ENCODE measurements at regions not wholly inside any gene's neighbourhood (a gene's known extent, or its start where the extent isn't known, plus 50 kb on each side); places are given as distances from the start of the nearest gene placed in this dataset.
A peak's percentile ranks its signal among the peaks of the same experiment; 100 is the strongest.
"Not testable (repeated sequence)": the region's sequence is repeated elsewhere in the genome, so short reads cannot be mapped to it uniquely, and the experiment has no call there.

DNA sequence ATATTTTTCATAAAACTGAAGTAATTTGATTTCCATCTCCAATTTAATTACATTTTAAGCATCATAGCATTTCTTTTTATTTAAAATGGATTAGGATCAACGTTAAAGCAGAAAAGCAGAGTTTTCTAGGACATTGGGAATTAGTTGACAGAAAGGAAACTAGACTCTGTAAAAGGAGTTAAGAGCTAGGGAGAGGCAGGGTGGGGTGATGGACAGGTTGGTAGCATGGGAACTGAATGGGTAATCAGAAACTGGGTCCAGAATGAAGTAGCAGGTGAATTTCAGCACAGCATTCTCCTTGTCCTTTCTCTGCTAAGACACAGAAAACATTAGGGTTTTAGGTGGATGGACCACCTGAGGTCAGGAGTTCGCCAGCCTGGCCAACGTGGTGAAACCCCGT lies 97.6 kb downstream of the ANAPC4 start:
- no peak for DNase-seq

DNA sequence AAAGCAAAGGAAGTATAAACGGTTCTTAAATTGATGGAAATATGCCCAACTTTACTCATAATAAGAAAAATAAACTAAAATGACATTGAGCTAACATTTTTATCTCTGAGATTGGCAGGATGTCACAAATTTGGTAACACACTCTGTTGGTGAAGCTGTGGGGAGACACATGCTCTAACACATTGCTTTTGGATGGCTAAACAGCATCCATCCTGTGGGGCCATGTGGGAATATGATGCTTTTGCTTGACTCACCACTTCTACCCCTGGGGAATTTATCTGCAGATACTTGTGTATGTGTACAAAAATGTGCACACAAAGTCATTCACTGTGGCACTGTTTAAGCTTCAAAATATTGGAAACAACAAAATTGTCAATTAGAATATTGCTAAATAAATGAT lies 100.2 kb downstream of the ANAPC4 start:
- DNase-seq: no peak

DNA sequence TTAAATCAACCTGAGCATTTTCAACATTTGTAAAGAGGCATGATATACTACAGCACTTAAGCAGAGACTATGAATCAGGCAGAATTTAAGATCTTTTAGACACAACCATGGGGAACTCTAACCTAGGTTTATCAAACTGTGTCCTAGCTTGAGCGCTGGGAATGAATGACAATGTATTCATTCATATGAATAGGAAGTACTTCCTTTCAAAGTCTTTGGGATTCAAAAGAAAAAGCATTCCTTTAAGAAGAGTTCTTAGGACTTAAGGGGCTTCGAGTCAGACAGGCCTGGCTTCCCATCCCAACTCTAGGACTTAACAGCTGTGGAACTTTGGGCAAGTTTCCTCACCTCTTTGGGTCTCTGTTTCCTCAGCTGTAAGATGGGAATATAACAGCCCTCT lies 104.6 kb downstream of the ANAPC4 start:
- no peak for DNase-seq

DNA sequence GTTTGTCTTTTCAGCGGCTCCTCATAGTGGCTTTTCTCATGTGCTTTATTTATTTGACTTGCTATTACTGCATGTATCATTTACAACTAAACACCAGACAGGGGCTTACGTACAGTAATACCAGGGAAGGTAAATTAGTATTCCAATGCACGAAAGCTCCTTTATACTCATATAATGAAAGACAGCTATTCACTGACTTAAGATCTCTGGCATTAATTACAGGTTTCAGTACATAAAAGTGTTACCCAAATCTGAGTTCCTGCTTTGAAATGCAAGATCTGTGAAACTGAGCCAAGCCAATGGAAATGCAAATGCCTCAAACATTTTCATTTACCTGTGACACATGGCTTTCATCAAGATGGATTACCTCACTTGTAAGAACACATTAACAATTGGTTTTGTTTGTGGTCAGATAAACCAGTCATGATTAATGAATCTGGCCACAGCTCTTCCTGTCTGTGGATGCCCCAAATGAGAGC lies 107.2 kb downstream of the ANAPC4 start:
- peak; percentile 74 for DNase-seq

DNA sequence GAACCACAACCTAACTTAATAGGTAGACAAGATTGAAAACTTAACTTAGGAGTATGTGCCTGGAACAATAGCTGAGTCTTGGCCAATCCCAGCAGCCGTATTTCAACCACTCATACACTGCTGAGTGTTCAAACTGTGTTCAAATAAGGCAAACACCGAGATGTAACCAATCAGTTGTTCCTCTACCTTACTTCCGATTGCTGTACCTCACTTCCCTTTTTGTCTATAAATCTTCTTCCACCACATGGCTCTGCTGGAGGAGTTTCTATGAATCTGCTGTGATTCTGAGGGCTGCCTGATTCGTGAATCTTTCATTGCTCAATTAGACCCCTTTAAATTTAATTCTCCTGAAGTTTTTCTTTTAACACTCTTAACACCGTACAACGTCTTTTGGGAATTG lies 108.0 kb downstream of the ANAPC4 start:
- DNase-seq: no peak

DNA sequence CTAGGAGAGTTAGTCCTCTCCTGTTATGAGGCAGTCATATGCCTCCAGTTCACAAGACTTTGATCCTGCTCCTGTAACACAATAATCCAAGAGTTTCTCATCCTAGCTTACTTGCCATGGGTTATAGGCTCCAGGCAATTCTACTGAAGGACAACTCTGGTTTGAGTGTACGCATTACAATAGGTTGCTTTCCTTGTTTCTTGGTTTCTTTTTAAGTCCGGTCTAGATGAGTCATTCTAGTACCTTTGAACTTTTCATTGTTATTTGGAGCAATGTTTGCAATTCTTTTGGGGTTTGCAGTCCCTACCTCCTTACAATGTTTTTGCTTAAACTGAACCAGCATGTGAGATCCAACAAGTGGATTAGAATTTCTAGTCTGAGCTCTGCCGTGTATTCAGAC lies 109.1 kb downstream of the ANAPC4 start:
- DNase-seq: no peak

DNA sequence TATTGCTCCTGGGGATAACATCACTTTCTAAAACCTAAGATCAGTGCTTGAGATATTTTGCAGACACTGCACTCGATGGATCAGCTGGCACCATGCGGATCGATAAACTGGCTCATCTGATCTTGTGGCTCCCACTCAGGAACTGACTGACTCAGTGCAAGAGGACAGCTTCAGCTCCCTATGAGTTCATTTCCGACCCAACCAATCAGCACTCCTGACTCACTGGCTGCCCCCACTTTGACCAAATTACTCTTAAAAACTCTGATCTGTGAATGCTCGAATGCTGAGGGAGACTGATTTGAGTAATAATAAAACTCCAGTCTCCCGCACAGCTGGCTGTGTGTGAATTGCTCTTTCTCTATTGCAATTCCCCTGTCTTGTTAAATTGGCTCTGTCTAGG lies 110.1 kb downstream of the ANAPC4 start:
- no peak for DNase-seq

DNA sequence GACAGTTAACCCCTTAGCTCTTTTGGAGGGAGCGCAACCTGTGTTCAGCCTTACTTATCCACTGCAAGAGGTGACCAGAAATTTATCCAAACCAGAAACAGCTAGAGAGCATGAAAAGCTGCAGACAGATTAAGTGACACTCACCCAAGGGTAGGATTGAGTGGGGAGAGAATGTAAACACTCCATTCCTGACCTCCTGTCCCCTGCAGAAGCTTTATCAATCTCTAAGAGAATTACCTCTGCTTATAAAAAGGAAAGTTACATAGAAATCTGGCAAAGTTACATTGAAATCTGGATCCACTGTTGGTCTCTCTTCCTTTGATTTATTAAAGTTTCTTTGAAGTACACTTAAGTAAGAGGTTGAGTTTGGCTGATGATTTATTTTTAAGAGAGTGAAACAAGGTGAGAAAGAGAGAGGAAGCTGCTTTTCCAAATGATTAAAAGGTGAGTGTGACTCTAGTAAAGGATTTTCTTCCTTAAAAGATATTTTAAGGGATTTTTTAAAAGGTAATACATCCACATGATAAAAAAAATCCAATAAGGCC lies 112.3 kb downstream of the ANAPC4 start:
- DNase-seq: no peak

DNA sequence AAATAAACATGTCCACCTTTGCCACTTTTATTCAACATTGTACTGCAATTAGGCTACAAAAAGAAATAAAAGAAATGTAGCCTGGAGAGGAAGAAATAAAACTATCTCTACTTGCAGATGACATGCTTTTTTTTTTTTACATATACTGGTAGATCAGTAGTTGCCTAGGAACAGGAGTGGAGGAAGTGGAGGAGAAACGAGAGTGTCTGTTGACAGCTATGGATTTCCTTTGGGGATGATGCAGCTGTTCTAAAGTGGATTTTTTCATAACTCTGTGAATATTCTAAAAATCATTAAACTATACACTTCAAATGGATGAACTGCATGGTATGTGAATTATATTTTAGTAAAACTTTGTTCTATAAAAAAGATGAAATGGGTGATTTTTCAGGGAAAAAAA lies 116.4 kb downstream of the ANAPC4 start:
- no peak for DNase-seq

DNA sequence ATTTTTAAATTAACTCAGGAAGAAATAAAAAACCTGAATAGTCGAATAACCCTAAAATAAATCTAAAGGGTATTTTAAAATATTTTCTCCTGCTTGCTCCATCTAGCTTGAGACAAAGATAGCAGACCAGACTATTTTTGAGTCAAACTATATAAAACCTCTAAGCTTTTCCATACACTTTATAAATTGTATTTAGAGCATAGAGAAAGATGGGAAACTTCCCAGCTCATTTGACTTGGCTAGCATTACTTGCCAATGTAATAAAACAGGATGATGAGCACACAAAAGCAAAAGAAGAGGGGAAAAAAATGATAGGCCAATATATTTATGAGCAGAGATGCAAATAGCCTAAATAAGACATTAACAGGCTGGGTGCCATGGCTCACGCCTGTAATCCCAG lies 117.1 kb downstream of the ANAPC4 start:
- DNase-seq: no peak

DNA sequence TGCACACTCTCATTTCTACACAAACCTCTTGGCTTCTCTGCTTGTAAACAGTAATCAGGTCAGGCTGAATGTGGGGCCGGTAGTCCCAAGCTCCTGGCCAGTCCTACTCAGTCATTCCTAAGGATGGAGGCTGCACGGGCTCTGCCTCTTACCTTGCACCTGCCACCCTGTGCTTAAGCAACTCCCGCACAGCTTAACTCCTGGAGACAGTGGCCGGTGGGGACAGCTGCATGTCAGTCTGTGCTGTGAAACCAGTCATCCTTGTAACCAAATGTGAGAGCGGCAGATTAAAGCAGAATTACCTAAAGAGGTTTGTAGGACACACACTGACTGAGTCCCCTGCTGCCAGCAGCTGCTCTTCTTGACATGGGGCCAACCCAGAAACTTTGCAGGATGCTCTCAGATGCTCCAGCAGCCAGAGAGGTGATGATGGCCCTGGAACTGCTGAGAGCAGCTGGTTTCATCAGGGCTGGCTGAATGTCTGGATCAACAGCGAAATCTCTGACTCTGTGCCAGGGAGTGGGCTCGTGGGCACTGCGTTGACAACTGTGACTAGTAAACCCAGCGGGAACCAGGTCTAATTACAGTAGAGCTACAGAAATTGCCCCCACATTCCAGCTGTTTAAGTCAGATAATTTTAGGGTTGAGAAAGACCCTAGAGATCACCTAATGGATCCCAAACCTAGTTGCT lies 123.7 kb downstream of the ANAPC4 start:
- no peak for DNase-seq

DNA sequence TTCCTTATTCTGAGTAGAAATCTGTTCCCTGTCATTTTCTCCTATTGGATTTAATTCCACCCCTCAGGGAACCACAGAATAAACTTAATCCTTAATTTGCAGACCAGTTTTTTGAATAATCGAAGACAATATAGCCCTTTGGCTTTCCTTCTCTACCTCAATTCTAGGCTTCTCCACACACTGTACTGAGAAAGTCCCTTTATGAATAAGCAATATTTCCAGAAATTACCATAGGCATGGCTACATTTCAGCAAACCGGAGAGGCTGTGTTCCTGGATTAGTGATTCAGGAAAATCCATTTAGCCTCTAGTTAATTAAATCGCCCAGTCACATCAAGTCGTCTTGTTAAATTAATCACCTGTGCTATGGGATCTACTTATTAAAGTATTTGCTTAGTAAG lies 125.1 kb downstream of the ANAPC4 start:
- DNase-seq: no peak

DNA sequence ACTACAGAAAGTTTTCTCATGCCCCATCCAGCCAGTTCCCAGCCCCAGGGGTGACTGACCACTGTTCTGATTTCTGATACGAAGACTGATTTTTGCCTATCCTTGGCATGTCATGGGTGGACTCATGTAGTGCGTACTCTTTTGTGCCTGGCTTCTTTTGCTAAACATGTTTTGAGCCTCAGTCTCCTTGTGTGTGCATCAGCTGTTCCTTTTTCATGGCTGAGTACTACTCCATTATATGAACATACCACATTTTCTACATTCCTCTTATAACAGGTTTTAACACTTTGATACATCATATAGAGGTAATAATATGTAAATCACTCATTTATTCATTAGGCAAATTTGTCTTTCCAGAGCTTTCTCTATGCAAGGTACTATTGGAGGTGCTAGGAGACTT lies 126.7 kb downstream of the ANAPC4 start:
- DNase-seq: no peak

DNA sequence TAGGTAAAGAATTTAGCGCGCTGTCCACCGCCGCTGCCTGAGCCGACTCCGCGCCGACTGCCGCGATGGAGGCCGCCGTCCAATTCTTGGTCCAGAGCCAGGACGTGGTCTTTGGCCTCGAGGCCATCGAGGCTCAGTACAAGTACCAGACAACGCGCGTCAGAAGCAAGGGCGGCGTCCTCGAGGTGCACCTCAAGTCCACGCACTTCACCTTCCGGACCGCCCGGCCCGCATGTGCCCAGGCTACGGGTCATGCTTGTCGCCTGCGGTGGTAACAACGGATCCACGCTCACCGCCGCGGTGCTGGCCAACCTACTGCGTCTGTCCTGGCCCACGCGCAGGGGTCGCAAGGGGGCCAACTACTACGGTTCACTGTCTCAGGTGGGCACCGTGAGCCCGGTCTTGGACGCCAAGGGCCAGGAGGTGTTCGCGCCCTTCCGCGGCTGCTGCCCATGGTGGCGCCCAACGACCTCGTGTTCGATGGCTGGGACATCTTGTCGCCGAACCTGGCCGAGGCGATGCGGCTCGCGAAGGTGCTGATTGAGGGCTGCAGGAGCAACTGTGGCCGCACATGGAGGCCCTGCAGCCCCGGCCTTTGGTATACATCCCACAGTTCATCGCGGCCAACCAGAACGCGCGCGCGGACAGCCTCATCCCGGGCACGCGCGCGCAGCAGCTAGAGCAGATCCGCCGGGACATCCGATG lies 128.0 kb downstream of the ANAPC4 start:
- DNase-seq: no peak

DNA sequence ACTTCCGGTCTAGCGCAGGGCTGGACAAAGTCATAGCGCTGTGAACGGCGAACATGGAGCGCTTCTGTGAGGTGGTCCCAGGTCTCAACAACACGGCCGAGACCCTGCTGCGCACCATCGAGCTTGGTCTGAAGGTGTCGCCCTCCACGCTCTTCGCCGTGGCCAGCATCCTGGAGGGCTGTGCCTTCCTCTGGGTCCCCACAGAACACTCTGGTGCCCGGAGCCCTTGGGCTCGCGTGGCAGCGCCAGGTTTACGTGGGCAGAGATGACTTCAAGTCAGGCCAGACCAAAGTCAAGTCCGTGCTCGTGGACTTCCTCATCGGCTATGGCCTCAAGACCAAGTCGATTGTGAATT lies 128.6 kb downstream of the ANAPC4 start:
- DNase-seq: no peak

DNA sequence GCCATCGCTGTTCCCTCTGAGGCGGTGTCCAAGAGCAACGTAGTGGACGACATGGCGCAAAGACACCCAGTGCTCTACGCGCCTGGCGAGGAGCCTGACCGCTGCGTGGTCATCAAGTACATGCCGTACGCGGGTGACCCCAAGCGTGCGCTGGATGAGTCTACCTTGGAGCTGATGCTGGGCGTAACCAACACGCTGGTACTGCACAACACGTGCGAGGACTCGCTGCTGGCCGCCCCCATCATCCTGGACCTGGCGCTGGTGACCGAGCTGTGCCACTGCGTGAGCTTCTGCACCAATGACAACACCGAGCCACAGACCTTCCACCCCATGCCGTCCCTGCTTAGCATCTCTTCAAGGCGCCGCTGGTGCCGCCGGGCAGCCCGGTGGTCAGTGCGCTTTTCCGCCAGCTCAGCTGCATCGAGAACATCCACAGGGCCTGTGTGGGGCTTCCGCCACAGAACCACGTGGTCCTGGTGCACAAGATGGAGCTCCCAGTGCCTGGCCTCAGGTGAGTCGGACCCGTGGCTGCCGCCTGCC lies 129.0 kb downstream of the ANAPC4 start:
- DNase-seq: no peak

DNA sequence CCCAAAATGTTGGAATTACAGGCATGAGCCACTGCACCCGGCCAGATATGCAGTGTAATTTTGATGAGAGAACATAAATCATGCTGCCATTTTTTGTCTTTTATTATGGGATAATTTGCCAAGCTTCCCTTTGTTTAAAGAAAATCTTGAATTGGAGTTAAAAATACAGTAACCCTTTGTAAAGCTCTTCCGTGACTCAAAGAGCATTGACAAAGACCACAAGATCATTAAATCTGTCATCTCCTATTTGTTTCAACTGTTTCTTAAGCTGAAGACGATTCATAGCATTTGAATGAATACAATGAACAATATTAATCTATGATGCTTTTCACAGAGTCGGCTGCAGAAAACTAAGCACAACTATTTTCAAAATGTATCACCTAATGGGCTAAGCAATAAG lies 132.6 kb downstream of the ANAPC4 start:
- no peak for DNase-seq

DNA sequence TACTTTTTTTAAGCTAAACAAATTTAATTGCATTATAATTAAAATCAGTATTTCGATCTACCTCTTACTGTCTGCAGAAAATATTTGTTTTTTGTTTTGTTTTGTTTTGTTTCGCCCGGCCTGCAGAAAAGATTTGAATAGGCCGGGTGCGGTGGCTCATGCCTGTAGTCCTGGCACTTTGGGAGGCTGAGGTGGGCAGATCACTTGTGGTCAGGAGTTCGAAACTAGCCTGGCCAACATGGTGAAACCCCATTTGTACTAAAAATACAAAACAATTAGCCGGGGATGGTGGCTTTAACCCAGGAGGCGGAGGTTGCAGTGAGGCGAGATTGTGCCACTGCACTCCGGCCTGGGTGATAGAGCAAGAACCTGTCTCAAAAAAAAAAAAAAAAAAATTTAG lies 134.8 kb downstream of the ANAPC4 start:
- DNase-seq: not testable (repeated sequence)

DNA sequence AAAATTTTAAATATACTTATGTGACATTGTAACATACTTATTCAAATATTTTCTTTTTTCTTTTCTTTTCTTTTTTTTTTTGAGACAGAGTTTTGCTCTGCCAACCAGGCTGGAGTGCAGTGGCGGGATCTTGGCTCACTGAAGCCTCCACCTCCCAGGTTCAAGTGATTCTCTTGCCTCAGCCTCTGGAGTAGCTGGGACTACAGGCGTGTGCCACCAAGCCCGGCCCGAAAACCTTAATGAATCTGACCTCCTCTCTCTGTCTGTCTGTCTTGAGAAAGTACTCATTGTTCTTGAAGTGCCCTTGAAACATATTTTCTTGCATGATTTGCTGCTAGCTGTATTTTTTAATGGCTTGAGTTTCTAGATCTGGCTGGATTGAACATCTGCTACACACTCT lies 136.8 kb downstream of the ANAPC4 start:
- DNase-seq: no peak

DNA sequence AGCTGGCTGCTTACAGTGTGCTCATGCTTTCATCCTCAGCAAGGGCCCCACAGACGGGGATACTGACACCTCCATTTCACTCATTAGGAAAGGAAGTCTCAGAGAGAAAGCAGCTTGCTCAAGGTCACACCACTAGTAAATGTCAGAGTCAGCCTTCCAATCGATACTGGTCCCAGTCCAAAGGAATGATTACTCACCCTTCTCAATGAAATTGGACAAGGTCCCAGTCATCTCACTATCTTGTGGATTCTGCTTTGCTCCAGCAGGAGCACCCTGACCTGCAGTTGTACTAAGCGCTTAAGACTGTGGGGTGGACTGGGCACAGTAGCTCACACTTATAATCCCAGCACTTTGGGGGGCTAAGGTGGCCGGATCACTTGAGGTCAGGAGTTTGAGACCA lies 132.2 kb upstream of the SLC34A2 start:
- DNase-seq: no peak

DNA sequence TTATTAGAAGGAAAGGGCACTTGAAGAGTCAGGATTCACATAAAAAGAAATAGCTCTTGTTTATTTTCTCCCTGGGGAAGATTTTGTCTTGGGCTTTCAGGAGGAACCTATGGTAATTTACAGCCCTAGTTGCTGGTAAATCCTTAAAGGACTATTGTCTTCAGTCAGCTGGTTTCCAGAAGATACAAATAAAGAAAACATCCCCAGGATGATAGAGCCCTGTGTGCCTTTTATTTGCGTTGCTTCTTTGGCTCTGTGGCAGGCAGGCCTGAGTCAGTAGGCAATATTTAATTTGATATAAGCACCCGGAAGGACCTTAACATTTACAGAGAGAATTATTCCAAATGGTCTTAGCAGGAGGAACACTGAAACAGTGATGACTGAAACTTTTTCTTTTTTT lies 131.0 kb upstream of the SLC34A2 start:
- peak; percentile 10 for DNase-seq

DNA sequence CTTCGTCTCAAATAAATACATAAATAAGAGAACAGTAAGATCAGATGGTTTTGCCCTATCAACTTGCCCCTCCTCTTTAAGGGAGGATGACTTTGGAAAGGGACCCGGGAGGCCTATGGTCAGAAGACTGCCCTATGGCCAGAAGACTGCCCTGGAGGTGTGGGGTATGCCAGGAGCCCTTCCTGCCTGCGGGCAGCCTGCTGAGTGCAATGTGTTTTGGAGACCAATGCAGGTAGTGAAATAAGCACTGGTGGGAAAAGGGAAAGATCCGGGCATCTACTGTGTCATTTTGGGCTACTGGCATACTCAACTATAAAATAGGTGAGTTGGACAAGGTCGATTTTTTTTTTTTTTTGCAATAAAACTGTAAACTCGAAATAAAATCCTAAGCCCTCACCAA lies 129.8 kb upstream of the SLC34A2 start:
- no peak for DNase-seq

DNA sequence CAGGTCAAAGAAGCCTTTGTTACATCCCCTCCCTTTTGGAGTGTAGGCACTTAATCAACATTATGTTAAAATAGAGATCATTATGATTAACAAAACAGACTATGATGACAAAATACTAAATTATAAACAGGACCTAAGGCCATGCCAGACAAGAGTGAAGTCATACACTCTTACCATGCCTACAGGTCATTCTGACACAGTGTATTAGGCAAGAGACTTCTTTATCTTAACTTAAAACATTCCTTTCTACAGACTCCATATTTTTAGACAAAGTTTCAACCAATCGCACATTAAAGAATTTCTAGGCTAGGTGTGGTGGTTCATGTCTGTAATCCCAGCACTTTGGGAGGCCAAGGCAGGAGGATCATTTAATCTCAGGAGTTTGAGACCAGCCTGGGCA lies 128.6 kb upstream of the SLC34A2 start:
- no peak for DNase-seq

DNA sequence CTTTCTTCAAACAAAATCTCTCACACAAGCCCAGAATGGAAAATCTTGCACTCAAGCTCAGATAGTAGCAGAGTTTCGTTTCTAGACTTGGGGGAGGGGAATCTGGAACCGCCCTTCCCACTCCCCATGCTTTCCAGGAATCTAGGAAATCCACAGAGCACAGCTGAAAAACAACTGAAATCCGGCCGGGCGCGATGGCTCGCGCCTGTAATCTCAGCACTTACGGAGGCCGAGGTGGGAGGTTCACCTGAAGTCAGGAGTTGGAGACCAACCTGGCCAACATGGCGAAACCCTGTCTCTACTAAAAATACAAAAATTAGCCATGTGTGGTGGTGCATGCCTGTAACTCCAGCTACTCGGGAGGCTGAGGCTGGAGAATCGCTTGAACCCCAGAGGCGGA lies 127.3 kb upstream of the SLC34A2 start:
- no peak for DNase-seq
